CD14-positive monocyte (primary cell): ENCODE measurements at regions not wholly inside any gene's neighbourhood (a gene's known extent, or its start where the extent isn't known, plus 50 kb on each side); places are given as distances from the start of the nearest gene placed in this dataset.

ENCODE experiments used
- DNase-seq, 3 donors: peaks; one replicate each; pipeline ENCODE4 v3.0.0-alpha.2; 2011 to 2022
- H2AFZ ChIP-seq: 2 replicates; pipeline ENCODE4 v1.6.0; 2012; ENCODE audit warnings: mild to moderate bottlenecking, low read depth, low read length, inconsistent platforms; ENCODE audit not compliant: insufficient read depth, poor library complexity, severe bottlenecking
- H3K27ac ChIP-seq, 2 donors: 1 replicate in 1 of 2; 2 replicates in 1 of 2; pipeline ENCODE4 v1.5.1; 2012 to 2013; ENCODE audit warnings: low read length in 2 of 2, control low read depth in 1 of 2, inconsistent platforms in 1 of 2, low read depth in 1 of 2, mild to moderate bottlenecking in 1 of 2
- H3K27me3 ChIP-seq, 2 donors: one replicate each; pipeline versions ENCODE4 v1.6.0 to v1.6.1; 2011 to 2013; ENCODE audit warnings: low read length in 2 of 2; ENCODE audit not compliant: control insufficient read depth in 2 of 2, insufficient read depth in 2 of 2
- H3K36me3 ChIP-seq, 2 donors: replicated peaks in 1 of 2; 1 replicate in 1 of 2; 2 replicates in 1 of 2; pipeline versions ENCODE4 v1.5.1 to v1.6.1; 2012 to 2013; ENCODE audit warnings: low read length in 2 of 2, control low read depth in 1 of 2, inconsistent platforms in 1 of 2, mild to moderate bottlenecking in 1 of 2; ENCODE audit not compliant: insufficient read depth in 2 of 2, control insufficient read depth in 1 of 2
- H3K4me1 ChIP-seq, 2 donors: 1 replicate in 1 of 2; 2 replicates in 1 of 2; pipeline versions ENCODE4 v1.5.1 to v1.6.1; 2012 to 2013; ENCODE audit warnings: low read length in 2 of 2, control low read depth in 1 of 2, inconsistent platforms in 1 of 2, mild to moderate bottlenecking in 1 of 2, moderate library complexity in 1 of 2; ENCODE audit not compliant: insufficient read depth in 2 of 2, control insufficient read depth in 1 of 2
- H3K4me2 ChIP-seq: replicated peaks from 2 replicates; pipeline ENCODE3; 2012; ENCODE audit warnings: low read length, moderate library complexity, mild to moderate bottlenecking; ENCODE audit not compliant: poor library complexity, severe bottlenecking; ENCODE audit errors: extremely low read depth
- H3K4me3 ChIP-seq, 3 experiments: fragments of 200-600 bp in 1 of 3; sonication (generic) in 1 of 3; replicated peaks in 1 of 3; 1 replicate in 2 of 3; 2 replicates in 1 of 3; pipeline ENCODE4 v1.5.1; 2011 to 2013; ENCODE audit warnings: low read length in 3 of 3, mild to moderate bottlenecking in 3 of 3, control low read depth in 2 of 3, low read depth in 2 of 3, inconsistent platforms in 1 of 3, moderate library complexity in 1 of 3
- H3K79me2 ChIP-seq: 2 replicates; pipeline ENCODE4 v1.6.0; 2012; ENCODE audit warnings: mild to moderate bottlenecking, control low read depth, inconsistent platforms, low read length, moderate library complexity; ENCODE audit not compliant: insufficient read depth
- H3K9ac ChIP-seq: 2 replicates; pipeline ENCODE4 v1.6.0; 2017; ENCODE audit warnings: low read length, mild to moderate bottlenecking; ENCODE audit not compliant: insufficient read depth, poor library complexity, severe bottlenecking
- H3K9me3 ChIP-seq, 2 donors: replicated peaks in 1 of 2; 1 replicate in 1 of 2; 2 replicates in 1 of 2; pipeline versions ENCODE4 v1.5.1 to v1.6.1; 2012 to 2013; ENCODE audit warnings: low read length in 2 of 2, control low read depth in 1 of 2; ENCODE audit not compliant: control insufficient read depth in 1 of 2, insufficient read depth in 1 of 2
- H4K20me1 ChIP-seq: 2 replicates; pipeline ENCODE4 v1.6.0; 2012; ENCODE audit warnings: mild to moderate bottlenecking, low read length, control low read depth, moderate library complexity; ENCODE audit not compliant: insufficient read depth
- H3K27ac Mint-ChIP-seq, 7 donors: one replicate each; pipeline ENCODE4 v1.8.0; 2020; ENCODE audit warnings: mild to moderate bottlenecking in 7 of 7, mixed read lengths in 7 of 7, moderate library complexity in 6 of 7, inconsistent platforms in 2 of 7
- H3K27me3 Mint-ChIP-seq, 3 donors: one replicate each; pipeline ENCODE4 v1.8.0; 2021 to 2022; ENCODE audit warnings: low read depth in 3 of 3, mild to moderate bottlenecking in 3 of 3, mixed read lengths in 3 of 3, moderate library complexity in 3 of 3, inconsistent platforms in 1 of 3
- H3K36me3 Mint-ChIP-seq, 2 donors: one replicate each; pipeline ENCODE4 v1.8.0; 2020; ENCODE audit warnings: mixed read lengths in 2 of 2, inconsistent platforms in 1 of 2, mild to moderate bottlenecking in 1 of 2
- H3K4me1 Mint-ChIP-seq: one replicate; pipeline ENCODE4 v1.8.0; 2020; ENCODE audit warnings: mild to moderate bottlenecking, mixed read lengths
- H3K4me3 Mint-ChIP-seq, 2 donors: one replicate each; pipeline ENCODE4 v1.8.0; 2020; ENCODE audit warnings: mild to moderate bottlenecking in 2 of 2, mixed read lengths in 2 of 2, moderate library complexity in 1 of 2
- H3K9me3 Mint-ChIP-seq, 7 donors: one replicate each; pipeline ENCODE4 v1.8.0; 2020 to 2022; ENCODE audit warnings: mixed read lengths in 7 of 7, mild to moderate bottlenecking in 6 of 7, moderate library complexity in 6 of 7, inconsistent platforms in 2 of 7
- CTCF ChIP-seq: fragments of 200-600 bp; IDR thresholded peaks from one replicate; pipeline ENCODE4 v1.8.0; 2022; ENCODE audit warnings: antibody characterized with exemption, mild to moderate bottlenecking
- WGBS: methylation state at CpG from one replicate; pipeline ENCODE4 v1.1.5; 2013; ENCODE audit warnings: missing lambda C conversion rate; ENCODE audit not compliant: insufficient coverage; 5-methylcytosine and 5-hydroxymethylcytosine counted together
- intact Hi-C, 2 donors: fragments of 100-400 bp; cut with micrococcal nuclease; formaldehyde crosslinking; loops; one replicate each; pipeline versions ENCODE4 v1.15.0 to v1.15.1; 2023

GRCh38 chr13:64538711-64539110 is 2691.4 kb downstream of the PCDH9 start:
- no peak overlapping the region for H3K4me2 ChIP-seq
- intact Hi-C loops = no loop called here
- Mint-ChIP-seq H3K4me1 (no peaks in the 10 kb centered on the region), H3K27me3 (no peaks in the 10 kb centered on the region), H3K9me3 (peaks cover 0 to 2% (median 0%) of the 10 kb centered on the region in 7 donors), H3K27ac (no peak overlapping the region), H3K4me3 (no peak overlapping the region), H3K36me3 (no peaks in the 10 kb centered on the region)
- no CpG with 5 or more reads among the region's 2 CpGs for WGBS
- H3K79me2 ChIP-seq = no peaks in the 10 kb centered on the region
- TF ChIP-seq CTCF = no peak
- H3K27ac ChIP-seq = no peak overlapping the region
- H2AFZ ChIP-seq = no peak overlapping the region
- no peaks in the 10 kb centered on the region for H3K27me3 ChIP-seq
- DNase-seq = no peak
- H3K4me1 ChIP-seq = no peaks in the 10 kb centered on the region
- no peaks in the 10 kb centered on the region for H4K20me1 ChIP-seq
- no peaks in the 10 kb centered on the region for H3K9me3 ChIP-seq
- no peaks in the 10 kb centered on the region for H3K36me3 ChIP-seq
- no peak overlapping the region for H3K9ac ChIP-seq
- H3K4me3 ChIP-seq = no peak overlapping the region

GRCh38 chr13:64534302-64534701 is 2695.8 kb downstream of the PCDH9 start:
- H3K27me3 Mint-ChIP-seq = peaks cover 0 to 2% (median 0%) of the 10 kb centered on the region in 3 donors
- Histone ChIP-seq H3K4me2 (no peak overlapping the region), H3K27ac (no peak overlapping the region), H3K9ac (no peak overlapping the region), H2AFZ (no peak overlapping the region), H3K4me3 (no peak overlapping the region), H4K20me1 (no peaks in the 10 kb centered on the region), H3K9me3 (no peaks in the 10 kb centered on the region), H3K79me2 (no peaks in the 10 kb centered on the region), H3K4me1 (no peaks in the 10 kb centered on the region), H3K27me3 (no peaks in the 10 kb centered on the region), H3K36me3 (no peaks in the 10 kb centered on the region)
- 95% methylated on average over 2 of the region's 2 CpGs for WGBS
- no peak overlapping the region for H3K4me3 Mint-ChIP-seq
- peaks cover 0 to 2% (median 0%) of the 10 kb centered on the region in 7 donors for H3K9me3 Mint-ChIP-seq
- no peaks in the 10 kb centered on the region for H3K36me3 Mint-ChIP-seq
- no peak for DNase-seq
- TF ChIP-seq CTCF = no peak
- intact Hi-C loops = no loop called here
- H3K27ac Mint-ChIP-seq = no peak overlapping the region
- H3K4me1 Mint-ChIP-seq = no peaks in the 10 kb centered on the region
